Endothelial cell (in vitro differentiated cells): ENCODE measurements at regions not wholly inside any gene's neighbourhood (a gene's known extent, or its start where the extent isn't known, plus 50 kb on each side); places are given as distances from the start of the nearest gene placed in this dataset.

Experiments used
- DNase-seq: peaks from one replicate; pipeline ENCODE4 v3.0.0; 2021; ENCODE audit warnings: low spot score
- H3K27ac Mint-ChIP-seq: one replicate; pipeline ENCODE4 v1.8.0; 2021; ENCODE audit warnings: mixed read lengths, inconsistent platforms; ENCODE audit not compliant: unreplicated experiment
- H3K27me3 Mint-ChIP-seq: one replicate; pipeline ENCODE4 v1.8.0; 2021; ENCODE audit warnings: mild to moderate bottlenecking, moderate library complexity, mixed read lengths, inconsistent platforms; ENCODE audit not compliant: unreplicated experiment
- H3K36me3 Mint-ChIP-seq: one replicate; pipeline ENCODE4 v1.8.0; 2021; ENCODE audit warnings: mild to moderate bottlenecking, low read depth, mixed read lengths, inconsistent platforms; ENCODE audit not compliant: unreplicated experiment
- H3K4me1 Mint-ChIP-seq: one replicate; pipeline ENCODE4 v1.8.0; 2021; ENCODE audit warnings: mild to moderate bottlenecking, mixed read lengths, inconsistent platforms; ENCODE audit not compliant: unreplicated experiment
- H3K4me3 Mint-ChIP-seq: one replicate; pipeline ENCODE4 v1.8.0; 2021; ENCODE audit warnings: mild to moderate bottlenecking, mixed read lengths, inconsistent platforms; ENCODE audit not compliant: unreplicated experiment
- H3K9me3 Mint-ChIP-seq: one replicate; pipeline ENCODE4 v1.8.0; 2021; ENCODE audit warnings: mixed read lengths, inconsistent platforms; ENCODE audit not compliant: unreplicated experiment
- TF ChIP-seq, protein P1 (sequence below): fragments of 200-600 bp; sonication (generic); IDR thresholded peaks from one replicate; pipeline ENCODE4 v1.5.0; 2021; ENCODE audit warnings: antibody characterized with exemption; ENCODE audit not compliant: unreplicated experiment

DNA sequence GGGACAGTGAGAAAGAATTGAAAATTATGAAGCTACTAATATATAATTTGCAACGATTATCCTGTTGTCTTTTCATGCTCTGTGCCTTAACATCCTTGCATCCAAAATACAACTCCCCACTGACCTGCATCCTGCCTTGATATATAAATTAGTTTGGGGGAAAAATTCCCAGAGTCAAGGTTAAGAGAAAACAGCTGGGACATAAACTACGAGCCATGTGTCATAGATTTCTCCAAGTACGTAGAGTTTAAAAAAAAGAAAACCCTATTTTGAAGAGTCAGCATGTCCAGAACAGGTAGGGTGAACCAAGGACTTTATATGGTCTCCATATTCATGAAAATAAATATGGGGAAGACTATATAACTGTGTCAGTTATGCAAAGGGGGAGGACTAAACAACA lies 123.8 kb upstream of the MARCKS start:
- H3K9me3 Mint-ChIP-seq, result no peaks in the 10 kb centered on the region
- H3K36me3 Mint-ChIP-seq, result no peaks in the 10 kb centered on the region
- DNase-seq, result no peak
- no peak overlapping the region for H3K4me3 Mint-ChIP-seq
- TF ChIP-seq, protein P1, sequence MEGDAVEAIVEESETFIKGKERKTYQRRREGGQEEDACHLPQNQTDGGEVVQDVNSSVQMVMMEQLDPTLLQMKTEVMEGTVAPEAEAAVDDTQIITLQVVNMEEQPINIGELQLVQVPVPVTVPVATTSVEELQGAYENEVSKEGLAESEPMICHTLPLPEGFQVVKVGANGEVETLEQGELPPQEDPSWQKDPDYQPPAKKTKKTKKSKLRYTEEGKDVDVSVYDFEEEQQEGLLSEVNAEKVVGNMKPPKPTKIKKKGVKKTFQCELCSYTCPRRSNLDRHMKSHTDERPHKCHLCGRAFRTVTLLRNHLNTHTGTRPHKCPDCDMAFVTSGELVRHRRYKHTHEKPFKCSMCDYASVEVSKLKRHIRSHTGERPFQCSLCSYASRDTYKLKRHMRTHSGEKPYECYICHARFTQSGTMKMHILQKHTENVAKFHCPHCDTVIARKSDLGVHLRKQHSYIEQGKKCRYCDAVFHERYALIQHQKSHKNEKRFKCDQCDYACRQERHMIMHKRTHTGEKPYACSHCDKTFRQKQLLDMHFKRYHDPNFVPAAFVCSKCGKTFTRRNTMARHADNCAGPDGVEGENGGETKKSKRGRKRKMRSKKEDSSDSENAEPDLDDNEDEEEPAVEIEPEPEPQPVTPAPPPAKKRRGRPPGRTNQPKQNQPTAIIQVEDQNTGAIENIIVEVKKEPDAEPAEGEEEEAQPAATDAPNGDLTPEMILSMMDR, result no peak
- no peaks in the 10 kb centered on the region for H3K27me3 Mint-ChIP-seq
- H3K4me1 Mint-ChIP-seq, result peaks cover 8% of the 10 kb centered on the region
- H3K27ac Mint-ChIP-seq, result no peak overlapping the region

DNA sequence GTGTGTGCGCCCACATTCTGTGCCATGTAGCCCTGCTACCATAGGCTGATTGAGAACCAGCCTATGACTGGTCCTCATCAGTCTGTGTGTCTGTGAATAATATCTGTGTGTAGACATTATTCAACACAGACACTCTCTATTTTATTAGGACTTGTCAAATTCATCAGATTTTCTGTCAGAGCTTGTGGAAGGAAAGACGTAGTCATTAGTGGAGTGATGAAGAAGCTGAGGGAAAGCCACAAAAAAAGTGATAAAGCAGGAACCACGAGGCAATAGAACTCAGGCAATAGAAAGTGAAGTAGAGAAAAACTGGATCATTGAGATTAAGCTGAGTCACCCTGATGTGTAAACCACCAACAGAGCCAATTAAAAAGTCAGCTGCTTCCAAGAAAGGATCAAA lies 122.2 kb upstream of the MARCKS start:
- TF ChIP-seq, protein P1, result no peak
- no peak overlapping the region for H3K4me3 Mint-ChIP-seq
- H3K27ac Mint-ChIP-seq, result no peak overlapping the region
- no peaks in the 10 kb centered on the region for H3K9me3 Mint-ChIP-seq
- H3K36me3 Mint-ChIP-seq, result no peaks in the 10 kb centered on the region
- H3K4me1 Mint-ChIP-seq, result peaks cover 8% of the 10 kb centered on the region
- DNase-seq, result no peak
- H3K27me3 Mint-ChIP-seq, result no peaks in the 10 kb centered on the region

DNA sequence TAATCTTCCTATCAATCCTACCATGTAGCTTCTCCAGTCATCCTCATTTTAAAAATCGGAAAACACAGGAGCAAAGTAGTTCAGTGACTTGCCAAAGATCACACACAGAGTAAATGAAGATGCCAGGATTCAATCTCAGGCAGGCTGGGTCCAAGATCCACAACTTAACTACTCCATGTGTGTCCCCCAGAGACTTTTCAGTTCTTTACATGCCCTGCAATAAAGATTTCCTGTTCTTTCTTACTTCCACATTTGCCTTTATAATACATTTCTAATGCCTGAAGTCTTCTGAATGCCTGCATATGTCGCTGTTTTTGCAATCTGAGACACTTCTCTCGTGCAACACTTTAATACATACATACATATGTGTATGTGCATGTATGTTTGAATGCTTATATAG lies 121.7 kb upstream of the MARCKS start:
- Mint-ChIP-seq H3K36me3 (no peaks in the 10 kb centered on the region), H3K27ac (no peak overlapping the region), H3K9me3 (no peaks in the 10 kb centered on the region), H3K27me3 (no peaks in the 10 kb centered on the region), H3K4me3 (no peak overlapping the region), H3K4me1 (peaks cover 8% of the 10 kb centered on the region)
- TF ChIP-seq, protein P1, result no peak
- DNase-seq, result no peak

- H3K27ac Mint-ChIP-seq, result no peak overlapping the region
- peaks cover 7% of the 10 kb centered on the region for H3K4me1 Mint-ChIP-seq
- H3K36me3 Mint-ChIP-seq, result no peaks in the 10 kb centered on the region
- H3K27me3 Mint-ChIP-seq, result no peaks in the 10 kb centered on the region
- no peaks in the 10 kb centered on the region for H3K9me3 Mint-ChIP-seq
- no peak for DNase-seq
- H3K4me3 Mint-ChIP-seq, result no peak overlapping the region
- TF ChIP-seq, protein P1, result no peak
Measured at GRCh38 chr6:113736978-113737377, 120.2 kb upstream of the MARCKS start.

DNA sequence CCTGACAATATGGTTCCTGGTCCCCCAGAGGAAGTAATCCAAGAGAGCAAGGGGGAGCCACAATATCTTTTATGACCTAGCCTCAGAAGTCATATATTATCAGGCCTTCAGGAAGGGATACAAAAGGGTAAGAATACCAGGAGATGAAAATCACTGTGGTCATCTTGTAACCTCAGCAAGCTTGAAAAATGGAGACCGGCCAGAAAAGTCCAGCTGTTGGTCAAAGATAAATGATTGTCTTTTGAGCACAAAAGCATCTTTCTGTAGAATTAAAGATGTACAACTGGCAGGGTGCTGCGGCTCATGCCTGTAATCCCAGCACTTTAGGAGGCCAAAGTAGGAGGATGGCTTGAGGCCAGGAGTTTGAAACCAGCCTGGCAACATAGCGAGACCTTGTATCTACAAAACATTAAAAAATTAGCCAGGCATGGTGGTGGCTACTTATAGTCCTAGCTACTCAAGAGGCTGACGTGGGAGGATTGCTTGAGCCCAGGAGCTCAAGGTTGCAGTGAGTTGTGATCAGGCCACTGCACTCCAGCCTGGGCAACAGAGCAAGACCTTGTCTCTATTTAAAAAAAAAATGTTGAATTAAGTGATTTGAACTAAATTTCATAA lies 118.0 kb upstream of the MARCKS start:
- H3K36me3 Mint-ChIP-seq, result no peaks in the 10 kb centered on the region
- no peak overlapping the region for H3K4me3 Mint-ChIP-seq
- H3K4me1 Mint-ChIP-seq, result no peaks in the 10 kb centered on the region
- H3K27ac Mint-ChIP-seq, result no peak overlapping the region
- H3K9me3 Mint-ChIP-seq, result no peaks in the 10 kb centered on the region
- TF ChIP-seq, protein P1, result no peak
- H3K27me3 Mint-ChIP-seq, result no peaks in the 10 kb centered on the region
- DNase-seq, result no peak
